Thymus (tissue), 11 donors: ENCODE measurements at regions not wholly inside any gene's neighbourhood (a gene's known extent, or its start where the extent isn't known, plus 50 kb on each side); places are given as distances from the start of the nearest gene placed in this dataset.
A peak's percentile ranks its signal among the peaks of the same experiment; 100 is the strongest.
"Not testable (repeated sequence)": the region's sequence is repeated elsewhere in the genome, so short reads cannot be mapped to it uniquely, and the experiment has no call there.

Source experiments
- DNase-seq, 9 donors: peaks; one replicate each; pipeline ENCODE4 v3.0.0-alpha.2; 2013; ENCODE audit warnings: low spot score in 9 of 9, low read depth in 6 of 9, missing footprints in 1 of 9
- H3K27ac ChIP-seq, 2 donors: one replicate each; pipeline ENCODE4 v1.5.1; 2013; ENCODE audit warnings: control low read depth in 1 of 2, low read depth in 1 of 2, low read length in 1 of 2, mild to moderate bottlenecking in 1 of 2, moderate library complexity in 1 of 2
- H3K27me3 ChIP-seq, 2 donors: one replicate each; pipeline ENCODE4 v1.5.1; 2013; ENCODE audit warnings: low read length in 1 of 2; ENCODE audit not compliant: control insufficient read depth in 2 of 2, insufficient read depth in 1 of 2
- H3K36me3 ChIP-seq, 2 donors: one replicate each; pipeline ENCODE4 v1.5.1; 2013; ENCODE audit warnings: low read length in 1 of 2, mild to moderate bottlenecking in 1 of 2, moderate library complexity in 1 of 2; ENCODE audit not compliant: control insufficient read depth in 2 of 2, insufficient read depth in 2 of 2
- H3K4me1 ChIP-seq, 2 donors: one replicate each; pipeline ENCODE4 v1.5.1; 2013; ENCODE audit warnings: low read length in 2 of 2; ENCODE audit not compliant: control insufficient read depth in 2 of 2, insufficient read depth in 2 of 2
- H3K4me3 ChIP-seq, 2 donors: one replicate each; pipeline ENCODE4 v1.5.1; 2013; ENCODE audit warnings: low read length in 2 of 2, control low read depth in 1 of 2, mild to moderate bottlenecking in 1 of 2
- H3K9me3 ChIP-seq, 2 donors: one replicate each; pipeline ENCODE4 v1.5.1; 2013; ENCODE audit warnings: low read length in 1 of 2, mild to moderate bottlenecking in 1 of 2; ENCODE audit not compliant: control insufficient read depth in 2 of 2, insufficient read depth in 1 of 2
- WGBS: extraction: QIAGEN DNeasy Blood & Tissue Kit; methylation state at CpG from one replicate; pipeline ENCODE4 v1.1.7; 2013; 5-methylcytosine and 5-hydroxymethylcytosine counted together
- donor health status: healthy.

GRCh38 chr10:114872519-114873087 is 51.0 kb downstream of the FHIP2A start:
- no peak for DNase-seq
- Histone ChIP-seq H3K9me3 (no peaks in the 10 kb centered on the region), H3K4me1 (peaks cover 0 to 3% of the 10 kb centered on the region in 2 donors), H3K27ac (no peak overlapping the region), H3K36me3 (no peaks in the 10 kb centered on the region), H3K27me3 (peaks cover 0 to 9% of the 10 kb centered on the region in 2 donors), H3K4me3 (no peak overlapping the region)

- H3K27me3 ChIP-seq: peaks cover 0 to 10% of the 10 kb centered on the region in 2 donors
- no peak overlapping the region for H3K27ac ChIP-seq
- 19% methylated on average over 17 of the region's 17 CpGs for WGBS
- no peaks in the 10 kb centered on the region for H3K9me3 ChIP-seq
- H3K36me3 ChIP-seq: no peaks in the 10 kb centered on the region
- H3K4me1 ChIP-seq: peaks cover 3 to 5% of the 10 kb centered on the region in 2 donors
- no peak overlapping the region for H3K4me3 ChIP-seq
- DNase-seq: peak in 5 of 9 donors; percentile 4 to 63 (median 23)
Measured at GRCh38 chr10:114874827-114875411, 53.3 kb downstream of the FHIP2A start.

- DNase-seq, H3K27ac ChIP-seq, H3K4me1 ChIP-seq, H3K4me3 ChIP-seq, H3K9me3 ChIP-seq, H3K36me3 ChIP-seq: not testable (repeated sequence)
- H3K27me3 ChIP-seq: peaks cover 0 to 10% of the 10 kb centered on the region in 2 donors
- WGBS: 99% methylated on average over 4 of the region's 4 CpGs
Measured at GRCh38 chr10:114875590-114876081, 54.1 kb downstream of the FHIP2A start.

GRCh38 chr10:114876169-114876568 is 54.6 kb downstream of the FHIP2A start:
- H3K27me3 ChIP-seq: peaks cover 0 to 10% of the 10 kb centered on the region in 2 donors
- H3K9me3 ChIP-seq: no peaks in the 10 kb centered on the region
- H3K4me3 ChIP-seq: no peak overlapping the region
- peaks cover 3 to 5% of the 10 kb centered on the region in 2 donors for H3K4me1 ChIP-seq
- no peak for DNase-seq
- H3K36me3 ChIP-seq: no peaks in the 10 kb centered on the region
- H3K27ac ChIP-seq: no peak overlapping the region
- whole genome bisulfite sequencing: 96% methylated on average over 9 of the region's 9 CpGs

- H3K27ac ChIP-seq: no peak overlapping the region
- no peaks in the 10 kb centered on the region for H3K9me3 ChIP-seq
- H3K36me3 ChIP-seq: no peaks in the 10 kb centered on the region
- WGBS: 54% methylated on average over 20 of the region's 20 CpGs
- H3K4me3 ChIP-seq: no peak overlapping the region
- DNase-seq: peak in 7 of 9 donors; percentile 17 to 51 (median 21)
- H3K27me3 ChIP-seq: peaks cover 0 to 10% of the 10 kb centered on the region in 2 donors
- H3K4me1 ChIP-seq: peaks cover 3 to 5% of the 10 kb centered on the region in 2 donors
Measured at GRCh38 chr10:114876602-114877300, 55.2 kb downstream of the FHIP2A start.

DNA sequence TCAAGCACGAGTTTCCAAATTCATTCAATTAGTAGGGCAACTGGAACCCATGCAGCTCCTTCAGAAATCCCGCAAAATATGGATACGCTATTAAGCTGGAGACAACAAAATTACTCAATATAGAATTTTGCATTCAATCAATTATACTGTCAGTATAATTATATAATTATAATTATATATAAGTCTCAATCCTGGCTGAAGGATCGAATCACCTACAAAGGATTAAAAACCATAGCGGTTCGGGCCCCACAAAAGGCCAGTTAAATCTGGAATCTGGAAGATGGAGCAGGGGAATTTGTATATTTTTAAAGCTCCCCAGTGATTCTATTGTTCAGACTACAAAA is 55.7 kb downstream of the FHIP2A start:
- no peaks in the 10 kb centered on the region for H3K36me3 ChIP-seq
- no peaks in the 10 kb centered on the region for H3K9me3 ChIP-seq
- no peak overlapping the region for H3K4me3 ChIP-seq
- DNase-seq: no peak
- H3K4me1 ChIP-seq: peaks cover 3 to 5% of the 10 kb centered on the region in 2 donors
- WGBS: 64% methylated on average over 6 of the region's 6 CpGs
- peaks cover 0 to 10% of the 10 kb centered on the region in 2 donors for H3K27me3 ChIP-seq
- no peak overlapping the region for H3K27ac ChIP-seq

DNA sequence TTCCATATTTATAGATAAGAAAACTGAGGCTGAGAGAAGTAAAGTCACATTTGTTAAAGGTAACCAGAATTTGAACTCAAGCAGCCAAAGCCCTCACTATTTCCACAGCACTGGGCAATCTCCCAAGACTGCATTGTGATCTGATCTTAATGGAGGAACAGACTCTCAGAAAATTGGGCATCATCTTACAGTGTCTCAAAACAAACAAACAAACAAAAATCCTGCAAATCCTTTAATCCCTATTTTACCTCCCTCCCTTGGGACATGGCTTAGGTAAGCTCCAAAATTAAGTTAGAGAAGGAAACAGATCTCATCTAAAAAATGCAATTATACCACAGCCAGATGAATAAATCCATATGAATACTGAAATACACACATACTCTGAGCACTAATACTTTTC is 57.5 kb downstream of the FHIP2A start:
- DNase-seq: no peak
- Histone ChIP-seq H3K4me3 (no peak overlapping the region), H3K4me1 (peaks cover 3 to 5% of the 10 kb centered on the region in 2 donors), H3K9me3 (no peaks in the 10 kb centered on the region), H3K36me3 (no peaks in the 10 kb centered on the region), H3K27me3 (peaks cover 0 to 10% of the 10 kb centered on the region in 2 donors), H3K27ac (no peak overlapping the region)

- Histone ChIP-seq H3K27ac (no peak overlapping the region), H3K36me3 (no peaks in the 10 kb centered on the region), H3K9me3 (no peaks in the 10 kb centered on the region), H3K4me3 (no peak overlapping the region), H3K27me3 (peaks cover 0 to 10% of the 10 kb centered on the region in 2 donors), H3K4me1 (peaks cover 3 to 4% of the 10 kb centered on the region in 2 donors)
- DNase-seq: peak in 6 of 9 donors; percentile 15 to 57 (median 32)
- WGBS: 29% methylated on average over 13 of the region's 13 CpGs
Measured at GRCh38 chr10:114879541-114880158, 58.1 kb downstream of the FHIP2A start.

- Histone ChIP-seq H3K9me3 (no peaks in the 10 kb centered on the region), H3K4me1 (peaks cover 2 to 3% of the 10 kb centered on the region in 2 donors), H3K27ac (no peak overlapping the region), H3K4me3 (no peak overlapping the region), H3K36me3 (no peaks in the 10 kb centered on the region), H3K27me3 (peaks cover 0 to 4% of the 10 kb centered on the region in 2 donors)
- DNase-seq: no peak
- WGBS: 95% methylated on average over 3 of the region's 3 CpGs
Measured at GRCh38 chr10:114881417-114881816, 56.6 kb upstream of the TRUB1 start.
